CD14-positive monocyte (primary cell): ENCODE measurements at regions not wholly inside any gene's neighbourhood (a gene's known extent, or its start where the extent isn't known, plus 50 kb on each side); places are given as distances from the start of the nearest gene placed in this dataset.

ENCODE experiments used
- DNase-seq, 3 donors: peaks; one replicate each; pipeline ENCODE4 v3.0.0-alpha.2; 2011 to 2022
- H2AFZ ChIP-seq: 2 replicates; pipeline ENCODE4 v1.6.0; 2012; ENCODE audit warnings: mild to moderate bottlenecking, low read depth, low read length, inconsistent platforms; ENCODE audit not compliant: insufficient read depth, poor library complexity, severe bottlenecking
- H3K27ac ChIP-seq, 2 donors: 1 replicate in 1 of 2; 2 replicates in 1 of 2; pipeline ENCODE4 v1.5.1; 2012 to 2013; ENCODE audit warnings: low read length in 2 of 2, control low read depth in 1 of 2, inconsistent platforms in 1 of 2, low read depth in 1 of 2, mild to moderate bottlenecking in 1 of 2
- H3K27me3 ChIP-seq, 2 donors: one replicate each; pipeline versions ENCODE4 v1.6.0 to v1.6.1; 2011 to 2013; ENCODE audit warnings: low read length in 2 of 2; ENCODE audit not compliant: control insufficient read depth in 2 of 2, insufficient read depth in 2 of 2
- H3K36me3 ChIP-seq, 2 donors: replicated peaks in 1 of 2; 1 replicate in 1 of 2; 2 replicates in 1 of 2; pipeline versions ENCODE4 v1.5.1 to v1.6.1; 2012 to 2013; ENCODE audit warnings: low read length in 2 of 2, control low read depth in 1 of 2, inconsistent platforms in 1 of 2, mild to moderate bottlenecking in 1 of 2; ENCODE audit not compliant: insufficient read depth in 2 of 2, control insufficient read depth in 1 of 2
- H3K4me1 ChIP-seq, 2 donors: 1 replicate in 1 of 2; 2 replicates in 1 of 2; pipeline versions ENCODE4 v1.5.1 to v1.6.1; 2012 to 2013; ENCODE audit warnings: low read length in 2 of 2, control low read depth in 1 of 2, inconsistent platforms in 1 of 2, mild to moderate bottlenecking in 1 of 2, moderate library complexity in 1 of 2; ENCODE audit not compliant: insufficient read depth in 2 of 2, control insufficient read depth in 1 of 2
- H3K4me2 ChIP-seq: replicated peaks from 2 replicates; pipeline ENCODE3; 2012; ENCODE audit warnings: low read length, moderate library complexity, mild to moderate bottlenecking; ENCODE audit not compliant: poor library complexity, severe bottlenecking; ENCODE audit errors: extremely low read depth
- H3K4me3 ChIP-seq, 3 experiments: fragments of 200-600 bp in 1 of 3; sonication (generic) in 1 of 3; replicated peaks in 1 of 3; 1 replicate in 2 of 3; 2 replicates in 1 of 3; pipeline ENCODE4 v1.5.1; 2011 to 2013; ENCODE audit warnings: low read length in 3 of 3, mild to moderate bottlenecking in 3 of 3, control low read depth in 2 of 3, low read depth in 2 of 3, inconsistent platforms in 1 of 3, moderate library complexity in 1 of 3
- H3K79me2 ChIP-seq: 2 replicates; pipeline ENCODE4 v1.6.0; 2012; ENCODE audit warnings: mild to moderate bottlenecking, control low read depth, inconsistent platforms, low read length, moderate library complexity; ENCODE audit not compliant: insufficient read depth
- H3K9ac ChIP-seq: 2 replicates; pipeline ENCODE4 v1.6.0; 2017; ENCODE audit warnings: low read length, mild to moderate bottlenecking; ENCODE audit not compliant: insufficient read depth, poor library complexity, severe bottlenecking
- H3K9me3 ChIP-seq, 2 donors: replicated peaks in 1 of 2; 1 replicate in 1 of 2; 2 replicates in 1 of 2; pipeline versions ENCODE4 v1.5.1 to v1.6.1; 2012 to 2013; ENCODE audit warnings: low read length in 2 of 2, control low read depth in 1 of 2; ENCODE audit not compliant: control insufficient read depth in 1 of 2, insufficient read depth in 1 of 2
- H4K20me1 ChIP-seq: 2 replicates; pipeline ENCODE4 v1.6.0; 2012; ENCODE audit warnings: mild to moderate bottlenecking, low read length, control low read depth, moderate library complexity; ENCODE audit not compliant: insufficient read depth
- H3K27ac Mint-ChIP-seq, 7 donors: one replicate each; pipeline ENCODE4 v1.8.0; 2020; ENCODE audit warnings: mild to moderate bottlenecking in 7 of 7, mixed read lengths in 7 of 7, moderate library complexity in 6 of 7, inconsistent platforms in 2 of 7
- H3K27me3 Mint-ChIP-seq, 3 donors: one replicate each; pipeline ENCODE4 v1.8.0; 2021 to 2022; ENCODE audit warnings: low read depth in 3 of 3, mild to moderate bottlenecking in 3 of 3, mixed read lengths in 3 of 3, moderate library complexity in 3 of 3, inconsistent platforms in 1 of 3
- H3K36me3 Mint-ChIP-seq, 2 donors: one replicate each; pipeline ENCODE4 v1.8.0; 2020; ENCODE audit warnings: mixed read lengths in 2 of 2, inconsistent platforms in 1 of 2, mild to moderate bottlenecking in 1 of 2
- H3K4me1 Mint-ChIP-seq: one replicate; pipeline ENCODE4 v1.8.0; 2020; ENCODE audit warnings: mild to moderate bottlenecking, mixed read lengths
- H3K4me3 Mint-ChIP-seq, 2 donors: one replicate each; pipeline ENCODE4 v1.8.0; 2020; ENCODE audit warnings: mild to moderate bottlenecking in 2 of 2, mixed read lengths in 2 of 2, moderate library complexity in 1 of 2
- H3K9me3 Mint-ChIP-seq, 7 donors: one replicate each; pipeline ENCODE4 v1.8.0; 2020 to 2022; ENCODE audit warnings: mixed read lengths in 7 of 7, mild to moderate bottlenecking in 6 of 7, moderate library complexity in 6 of 7, inconsistent platforms in 2 of 7
- WGBS: methylation state at CpG from one replicate; pipeline ENCODE4 v1.1.5; 2013; ENCODE audit warnings: missing lambda C conversion rate; ENCODE audit not compliant: insufficient coverage; 5-methylcytosine and 5-hydroxymethylcytosine counted together
- intact Hi-C, 2 donors: fragments of 100-400 bp; cut with micrococcal nuclease; formaldehyde crosslinking; loops; one replicate each; pipeline versions ENCODE4 v1.15.0 to v1.15.1; 2023
- TF ChIP-seq, protein P1 (sequence below): fragments of 200-600 bp; IDR thresholded peaks from one replicate; pipeline ENCODE4 v1.8.0; 2022; ENCODE audit warnings: antibody characterized with exemption, mild to moderate bottlenecking

DNA sequence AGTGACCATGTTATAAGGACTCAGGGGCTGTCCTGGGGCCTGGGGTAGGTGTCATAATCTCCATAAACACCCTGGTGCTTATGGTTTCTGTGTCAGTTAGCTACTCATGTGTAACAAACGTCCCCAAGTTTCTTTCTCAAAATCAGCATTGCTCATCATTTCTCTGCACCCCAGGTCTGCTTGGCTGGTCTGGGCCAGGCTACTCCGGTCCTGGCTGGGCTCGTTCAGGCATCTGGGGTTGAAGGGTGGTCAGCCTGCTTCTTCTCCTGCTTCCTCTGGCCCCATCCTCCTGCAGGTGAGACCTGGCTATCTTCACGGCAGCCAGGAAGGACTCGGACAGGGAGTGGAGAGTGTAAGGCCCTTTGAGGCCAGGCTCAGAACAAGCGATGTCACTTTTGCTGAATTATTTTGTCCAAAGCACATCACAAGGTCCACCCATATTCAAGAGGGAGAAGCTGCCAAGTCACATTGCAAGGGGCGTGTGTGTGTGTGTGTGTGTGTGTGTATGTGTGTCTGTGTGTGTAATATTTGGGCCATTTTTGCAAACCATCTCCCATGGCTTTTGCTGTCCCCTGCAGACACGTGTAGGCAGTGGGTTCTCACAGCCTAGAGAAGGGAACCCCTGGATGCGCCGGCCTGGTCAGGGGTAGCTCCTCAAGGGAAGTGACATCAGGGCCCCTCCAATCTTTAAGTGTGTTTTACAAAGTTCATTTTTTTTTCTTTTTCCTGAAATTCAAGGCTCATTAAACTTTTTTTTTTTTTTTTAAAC, 535.8 kb downstream of the TBC1D22A start:
- Mint-ChIP-seq H3K9me3 (peaks cover 0 to 3% (median 2%) of the 10 kb centered on the region in 7 donors), H3K27ac (no peak overlapping the region), H3K27me3 (peaks cover 0 to 6% (median 1%) of the 10 kb centered on the region in 3 donors), H3K4me1 (no peaks in the 10 kb centered on the region), H3K4me3 (no peak overlapping the region), H3K36me3 (no peaks in the 10 kb centered on the region)
- no peaks in the 10 kb centered on the region for H3K9me3 ChIP-seq
- H4K20me1 ChIP-seq = no peaks in the 10 kb centered on the region
- no peaks in the 10 kb centered on the region for H3K4me1 ChIP-seq
- intact Hi-C loops = no loop called here
- 90% methylated on average over 2 of the region's 10 CpGs for WGBS
- TF ChIP-seq, protein P1, sequence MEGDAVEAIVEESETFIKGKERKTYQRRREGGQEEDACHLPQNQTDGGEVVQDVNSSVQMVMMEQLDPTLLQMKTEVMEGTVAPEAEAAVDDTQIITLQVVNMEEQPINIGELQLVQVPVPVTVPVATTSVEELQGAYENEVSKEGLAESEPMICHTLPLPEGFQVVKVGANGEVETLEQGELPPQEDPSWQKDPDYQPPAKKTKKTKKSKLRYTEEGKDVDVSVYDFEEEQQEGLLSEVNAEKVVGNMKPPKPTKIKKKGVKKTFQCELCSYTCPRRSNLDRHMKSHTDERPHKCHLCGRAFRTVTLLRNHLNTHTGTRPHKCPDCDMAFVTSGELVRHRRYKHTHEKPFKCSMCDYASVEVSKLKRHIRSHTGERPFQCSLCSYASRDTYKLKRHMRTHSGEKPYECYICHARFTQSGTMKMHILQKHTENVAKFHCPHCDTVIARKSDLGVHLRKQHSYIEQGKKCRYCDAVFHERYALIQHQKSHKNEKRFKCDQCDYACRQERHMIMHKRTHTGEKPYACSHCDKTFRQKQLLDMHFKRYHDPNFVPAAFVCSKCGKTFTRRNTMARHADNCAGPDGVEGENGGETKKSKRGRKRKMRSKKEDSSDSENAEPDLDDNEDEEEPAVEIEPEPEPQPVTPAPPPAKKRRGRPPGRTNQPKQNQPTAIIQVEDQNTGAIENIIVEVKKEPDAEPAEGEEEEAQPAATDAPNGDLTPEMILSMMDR = no peak
- no peak overlapping the region for H3K4me2 ChIP-seq
- H3K27ac ChIP-seq = no peak overlapping the region
- H3K27me3 ChIP-seq = no peaks in the 10 kb centered on the region
- no peaks in the 10 kb centered on the region for H3K36me3 ChIP-seq
- no peak overlapping the region for H2AFZ ChIP-seq
- no peak overlapping the region for H3K4me3 ChIP-seq
- no peak overlapping the region for H3K9ac ChIP-seq
- no peak for DNase-seq
- no peaks in the 10 kb centered on the region for H3K79me2 ChIP-seq

DNA sequence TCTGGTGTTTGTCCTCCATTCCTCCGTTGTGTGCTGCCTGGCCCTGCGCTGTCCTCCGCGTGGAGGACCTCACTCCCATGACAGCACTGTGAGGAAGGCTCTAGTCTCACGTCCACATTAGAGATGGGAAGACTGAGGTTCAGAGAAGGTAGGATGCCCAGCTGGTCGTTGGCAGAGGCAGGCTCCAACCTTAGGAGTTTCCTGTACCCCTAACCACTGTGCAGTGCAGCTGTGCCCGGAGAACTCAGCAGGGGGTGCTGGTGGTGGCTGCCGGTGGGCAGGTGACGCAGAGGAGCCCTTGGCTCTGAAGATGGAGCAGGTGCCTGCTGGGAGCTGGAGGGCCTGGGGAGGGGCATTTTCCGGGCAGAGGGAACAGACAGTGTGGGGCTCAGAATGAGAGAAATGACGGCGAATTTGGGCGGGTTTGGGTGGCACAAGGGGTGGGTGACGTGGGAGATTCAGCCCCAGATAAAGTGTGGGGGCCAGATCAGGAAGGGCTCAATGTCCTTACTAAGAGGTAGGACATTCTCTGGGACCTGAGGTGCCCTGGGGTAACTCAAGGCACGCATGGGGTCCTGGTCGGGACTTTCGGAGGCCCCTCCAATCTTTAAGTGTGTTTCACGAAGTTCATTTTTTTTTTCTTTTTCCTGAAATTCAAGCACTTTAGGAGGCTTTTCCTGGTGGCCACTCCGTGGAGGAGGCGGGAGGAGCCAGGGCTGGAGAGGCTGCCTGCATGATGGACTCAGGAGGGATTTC, 535.0 kb downstream of the TBC1D22A start:
- H3K27me3 ChIP-seq = no peaks in the 10 kb centered on the region
- no peaks in the 10 kb centered on the region for H3K9me3 ChIP-seq
- H2AFZ ChIP-seq = no peak overlapping the region
- H4K20me1 ChIP-seq = no peaks in the 10 kb centered on the region
- H3K36me3 ChIP-seq = no peaks in the 10 kb centered on the region
- WGBS = 89% methylated on average over 14 of the region's 20 CpGs
- intact Hi-C loops = no loop called here
- H3K36me3 Mint-ChIP-seq = no peaks in the 10 kb centered on the region
- no peaks in the 10 kb centered on the region for H3K4me1 ChIP-seq
- peaks cover 0 to 3% (median 2%) of the 10 kb centered on the region in 7 donors for H3K9me3 Mint-ChIP-seq
- no peak for DNase-seq
- H3K79me2 ChIP-seq = no peaks in the 10 kb centered on the region
- TF ChIP-seq, protein P1 = no peak
- H3K4me3 Mint-ChIP-seq = no peak overlapping the region
- no peak overlapping the region for H3K9ac ChIP-seq
- no peak overlapping the region for H3K27ac ChIP-seq
- no peak overlapping the region for H3K4me2 ChIP-seq
- no peak overlapping the region for H3K27ac Mint-ChIP-seq
- H3K4me1 Mint-ChIP-seq = no peaks in the 10 kb centered on the region
- no peak overlapping the region for H3K4me3 ChIP-seq
- H3K27me3 Mint-ChIP-seq = peaks cover 0 to 6% (median 1%) of the 10 kb centered on the region in 3 donors
